ENCODE measurements at regions not wholly inside any gene's neighbourhood (a gene's known extent, or its start where the extent isn't known, plus 50 kb on each side); places are given as distances from the start of the nearest gene placed in this dataset.

- no peak for DNase-seq (ENCODE audit: low read depth in 1 of 2, low spot score in 1 of 2)
- Histone ChIP-seq H3K27me3 (ENCODE audit: insufficient read depth, poor library complexity, severe bottlenecking) (no peaks in the 10 kb centered on the region), H3K27ac (replicated peaks) (no peak overlapping the region), H3K4me3 (replicated peaks; ENCODE audit: insufficient read depth, low read length) (no peak overlapping the region)
- TF ChIP-seq GABPA (IDR thresholded peaks at IDR 0.05; ENCODE audit: low read depth): no peak
- TF ChIP-seq SPI1 (IDR thresholded peaks at IDR 0.05; ENCODE audit: borderline replicate concordance, low read depth): no peak
- TF ChIP-seq CTCF (IDR thresholded peaks at IDR 0.05; ENCODE audit: insufficient read depth, low read length): no peak
- TF ChIP-seq POLR2AphosphoS5 (IDR thresholded peaks at IDR 0.05; ENCODE audit: low read depth): no peak
Observed at GRCh38 chr18:22871809-22872525, 61.2 kb upstream of the RBBP8 start.

GRCh38 chr18:22872900-22873537, 60.1 kb upstream of the RBBP8 start:
- DNase-seq (ENCODE audit: low read depth in 1 of 2, low spot score in 1 of 2): no peak
- Histone ChIP-seq H3K27ac (replicated peaks) (no peak overlapping the region), H3K4me3 (replicated peaks; ENCODE audit: insufficient read depth, low read length) (no peak overlapping the region), H3K27me3 (ENCODE audit: insufficient read depth, poor library complexity, severe bottlenecking) (no peaks in the 10 kb centered on the region)
- no peak for TF ChIP-seq GABPA (IDR thresholded peaks at IDR 0.05; ENCODE audit: low read depth)
- TF ChIP-seq REST (IDR thresholded peaks at IDR 0.05; ENCODE audit: insufficient replicate concordance, low read depth): no peak
- no peak for TF ChIP-seq POLR2AphosphoS5 (IDR thresholded peaks at IDR 0.05; ENCODE audit: low read depth)
- no peak for TF ChIP-seq CTCF (IDR thresholded peaks at IDR 0.05; ENCODE audit: insufficient read depth, low read length)
- TF ChIP-seq SPI1 (IDR thresholded peaks at IDR 0.05; ENCODE audit: borderline replicate concordance, low read depth): no peak

- H3K4me3 ChIP-seq (replicated peaks; ENCODE audit: insufficient read depth, low read length): no peak overlapping the region
- DNase-seq (ENCODE audit: low read depth in 1 of 2, low spot score in 1 of 2): no peak
- H3K27me3 ChIP-seq (ENCODE audit: insufficient read depth, poor library complexity, severe bottlenecking): no peaks in the 10 kb centered on the region
- no peak overlapping the region for H3K27ac ChIP-seq (replicated peaks)
- TF ChIP-seq SPI1 (IDR thresholded peaks at IDR 0.05; ENCODE audit: borderline replicate concordance, low read depth) (no peak), POLR2AphosphoS5 (IDR thresholded peaks at IDR 0.05; ENCODE audit: low read depth) (no peak), GABPA (IDR thresholded peaks at IDR 0.05; ENCODE audit: low read depth) (no peak), REST (IDR thresholded peaks at IDR 0.05; ENCODE audit: insufficient replicate concordance, low read depth) (no peak), CTCF (IDR thresholded peaks at IDR 0.05; ENCODE audit: insufficient read depth, low read length) (no peak)
Observed at GRCh38 chr18:22879293-22879692, 53.8 kb upstream of the RBBP8 start.

All from HL-60 (cell line).